GM20000 (cell line): ENCODE measurements at regions not wholly inside any gene's neighbourhood (a gene's known extent, or its start where the extent isn't known, plus 50 kb on each side); places are given as distances from the start of the nearest gene placed in this dataset.

Source experiments
- DNase-seq: peaks from one replicate; pipeline ENCODE4 v3.0.0; 2012; ENCODE audit warnings: low spot score
- CTCF ChIP-seq: IDR thresholded peaks from 2 replicates; pipeline ENCODE4 v1.5.1; 2012; ENCODE audit warnings: mild to moderate bottlenecking, control low read depth; ENCODE audit errors: extremely low read depth, missing control alignments

GRCh38 chr3:180311242-180311641, 274.5 kb upstream of the PEX5L start:
- no peak for DNase-seq
- TF ChIP-seq CTCF: no peak

- DNase-seq: no peak
- TF ChIP-seq CTCF: no peak
Observed at GRCh38 chr3:180316321-180316720, 279.6 kb upstream of the PEX5L start.

GRCh38 chr3:180319461-180319860, 282.5 kb upstream of the TTC14 start:
- no peak for TF ChIP-seq CTCF
- DNase-seq: no peak

- DNase-seq: no peak
- no peak for TF ChIP-seq CTCF
Observed at GRCh38 chr3:180320631-180321030, 281.3 kb upstream of the TTC14 start.

- TF ChIP-seq CTCF: no peak
- no peak for DNase-seq
Observed at GRCh38 chr3:180321534-180321933, 280.4 kb upstream of the TTC14 start.

- DNase-seq: no peak
- TF ChIP-seq CTCF: no peak
Observed at GRCh38 chr3:180322829-180323228, 279.1 kb upstream of the TTC14 start.

- no peak for DNase-seq
- TF ChIP-seq CTCF: no peak
Observed at GRCh38 chr3:180324791-180325190, 277.2 kb upstream of the TTC14 start.
